K562 (cell line): ENCODE measurements at regions not wholly inside any gene's neighbourhood (a gene's known extent, or its start where the extent isn't known, plus 50 kb on each side); places are given as distances from the start of the nearest gene placed in this dataset.

Source experiments
- ATF1 ChIP-seq, 2 experiments: fragments of 450-650 bp in 1 of 2; IDR thresholded peaks; 2 replicates each; pipeline ENCODE4 v1.6.1; 2016; ENCODE audit warnings: missing compliant biosample characterization in 1 of 2, missing genetic modification characterization in 1 of 2
- NBN ChIP-seq: fragments of 450-650 bp; IDR thresholded peaks from 2 replicates; pipeline ENCODE4 v1.6.1; 2016; ENCODE audit warnings: low read depth, mild to moderate bottlenecking
- NCOA4 ChIP-seq: fragments of 450-650 bp; IDR thresholded peaks from 2 replicates; pipeline ENCODE4 v1.6.1; 2018; ENCODE audit warnings: mild to moderate bottlenecking; ENCODE audit not compliant: partially characterized antibody
- NEUROD1 ChIP-seq: fragments of 150-350 bp; IDR thresholded peaks from 2 replicates; pipeline ENCODE4 v1.6.1; 2014; ENCODE audit warnings: borderline replicate concordance, low read length, low read depth; ENCODE audit not compliant: partially characterized antibody
- NFIX ChIP-seq: fragments of 250-450 bp; sonication (Bioruptor Pico); IDR thresholded peaks from 2 replicates; pipeline ENCODE4 v1.4.0; 2020; ENCODE audit warnings: low read depth, mild to moderate bottlenecking, moderate library complexity
- NR4A1 ChIP-seq, 2 experiments: fragments of 250-450 bp in 1 of 2; fragments of 450-650 bp in 1 of 2; sonication (Bioruptor Pico) in 1 of 2; IDR thresholded peaks; 2 replicates each; pipeline versions ENCODE4 v1.4.0 to v1.6.1; 2016 to 2020; ENCODE audit warnings: mild to moderate bottlenecking in 2 of 2, missing compliant biosample characterization in 1 of 2, missing genetic modification characterization in 1 of 2, moderate library complexity in 1 of 2
- POLR2AphosphoS2 ChIP-seq: IDR thresholded peaks from 2 replicates; pipeline ENCODE4 v1.6.1; 2012; ENCODE audit warnings: low read length, improper control_type of control experiment
- RUNX1 ChIP-seq: sonication (generic); IDR thresholded peaks from 2 replicates; pipeline ENCODE4 v1.6.1; 2016; ENCODE audit warnings: antibody characterized with exemption, low read depth
- SIN3A ChIP-seq, 2 experiments: fragments of 150-350 bp in 1 of 2; IDR thresholded peaks; 2 replicates each; pipeline ENCODE4 v1.6.1; 2011 to 2016; ENCODE audit warnings: borderline replicate concordance in 2 of 2, low read depth in 2 of 2, low read length in 2 of 2, mild to moderate bottlenecking in 2 of 2, moderate library complexity in 2 of 2; ENCODE audit not compliant: control insufficient read depth in 1 of 2
- SREBF1 ChIP-seq: fragments of 150-350 bp; IDR thresholded peaks from 2 replicates; pipeline ENCODE4 v1.6.1; 2014; ENCODE audit warnings: antibody characterized with exemption, low read depth, low read length, borderline replicate concordance
- TBL1XR1 ChIP-seq, 2 experiments: IDR thresholded peaks; 2 replicates each; pipeline ENCODE4 v1.6.1; 2012; ENCODE audit warnings: improper control_type of control experiment in 2 of 2, low read length in 2 of 2, mild to moderate bottlenecking in 1 of 2
- TCFL5 ChIP-seq: fragments of 250-450 bp; sonication (Bioruptor Pico); conservative IDR thresholded peaks from 2 replicates; pipeline ENCODE4 v1.6.1; 2021; ENCODE audit warnings: mild to moderate bottlenecking, moderate library complexity, matching md5 sums
- ZC3H11A ChIP-seq: IDR thresholded peaks from 2 replicates; pipeline ENCODE4 v1.6.1; 2012; ENCODE audit warnings: low read depth, low read length, improper control_type of control experiment
- ZNF695 ChIP-seq: fragments of 450-650 bp; formaldehyde crosslinking; IDR thresholded peaks from 2 replicates; pipeline ENCODE4 v1.4.0; 2020; ENCODE audit warnings: mild to moderate bottlenecking, moderate library complexity
- ZNF785 ChIP-seq: fragments of 250-450 bp; sonication (Bioruptor Pico); IDR thresholded peaks from 2 replicates; pipeline ENCODE4 v1.4.0; 2020; ENCODE audit warnings: mild to moderate bottlenecking
- TF ChIP-seq, protein P1 (sequence below): fragments of 450-650 bp; IDR thresholded peaks from 2 replicates; pipeline ENCODE4 v1.7.1; 2018; ENCODE audit warnings: mild to moderate bottlenecking, low read depth; ENCODE audit not compliant: partially characterized antibody
- TF ChIP-seq, protein P2 (sequence below): IDR thresholded peaks from 2 replicates; pipeline ENCODE4 v1.6.1; 2014; ENCODE audit warnings: antibody characterized with exemption
- TF ChIP-seq, protein P3 (sequence below): fragments of 450-650 bp; IDR thresholded peaks from 2 replicates; pipeline ENCODE4 v1.6.1; 2017; ENCODE audit warnings: antibody characterized with exemption, mild to moderate bottlenecking

DNA sequence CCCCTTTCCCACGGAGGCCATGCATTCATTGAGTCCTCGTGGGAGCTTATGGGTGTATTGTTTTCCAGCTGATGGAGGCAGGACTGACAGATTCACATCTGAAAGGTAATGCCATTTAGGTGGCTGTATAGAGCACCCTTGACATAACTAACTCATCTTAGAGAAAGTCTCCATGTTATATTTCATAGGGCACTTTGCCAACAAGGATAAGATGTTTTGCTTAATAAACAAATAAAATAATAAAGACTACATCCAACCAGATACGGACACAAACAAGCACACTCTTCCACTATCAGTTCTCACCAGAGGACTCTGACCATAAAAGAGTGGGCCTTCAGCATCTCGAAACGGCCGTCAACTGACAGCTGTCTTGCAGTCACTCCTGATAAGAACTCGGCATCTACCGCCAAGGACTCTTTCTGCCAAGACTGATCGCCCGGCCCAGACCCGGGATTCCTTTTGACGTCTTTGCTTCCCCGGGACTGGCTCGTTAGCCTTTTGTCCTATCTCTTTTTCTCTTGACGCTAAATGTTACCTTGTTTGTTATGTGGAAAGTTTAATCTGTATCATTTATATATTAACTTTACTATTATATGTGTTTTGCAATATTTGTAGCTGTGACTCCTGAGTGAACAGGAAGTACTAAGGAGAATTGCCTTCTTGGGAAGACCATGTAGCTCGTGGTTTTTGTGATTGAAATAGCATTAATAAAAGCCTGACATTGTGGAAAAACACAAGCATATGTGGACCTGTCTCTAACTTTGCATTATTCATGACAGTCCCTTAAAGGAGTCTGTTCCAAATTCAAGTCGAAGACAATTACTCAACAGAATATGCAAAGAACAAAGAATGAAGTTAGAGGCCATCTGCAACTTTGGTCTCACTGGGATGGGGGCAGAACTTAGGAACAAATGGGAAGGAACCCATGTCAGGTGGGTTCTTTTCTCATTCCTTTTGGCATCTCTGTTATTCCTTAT lies 195.1 kb downstream of the LPIN1 start (continued):
- TF ChIP-seq, protein P1, sequence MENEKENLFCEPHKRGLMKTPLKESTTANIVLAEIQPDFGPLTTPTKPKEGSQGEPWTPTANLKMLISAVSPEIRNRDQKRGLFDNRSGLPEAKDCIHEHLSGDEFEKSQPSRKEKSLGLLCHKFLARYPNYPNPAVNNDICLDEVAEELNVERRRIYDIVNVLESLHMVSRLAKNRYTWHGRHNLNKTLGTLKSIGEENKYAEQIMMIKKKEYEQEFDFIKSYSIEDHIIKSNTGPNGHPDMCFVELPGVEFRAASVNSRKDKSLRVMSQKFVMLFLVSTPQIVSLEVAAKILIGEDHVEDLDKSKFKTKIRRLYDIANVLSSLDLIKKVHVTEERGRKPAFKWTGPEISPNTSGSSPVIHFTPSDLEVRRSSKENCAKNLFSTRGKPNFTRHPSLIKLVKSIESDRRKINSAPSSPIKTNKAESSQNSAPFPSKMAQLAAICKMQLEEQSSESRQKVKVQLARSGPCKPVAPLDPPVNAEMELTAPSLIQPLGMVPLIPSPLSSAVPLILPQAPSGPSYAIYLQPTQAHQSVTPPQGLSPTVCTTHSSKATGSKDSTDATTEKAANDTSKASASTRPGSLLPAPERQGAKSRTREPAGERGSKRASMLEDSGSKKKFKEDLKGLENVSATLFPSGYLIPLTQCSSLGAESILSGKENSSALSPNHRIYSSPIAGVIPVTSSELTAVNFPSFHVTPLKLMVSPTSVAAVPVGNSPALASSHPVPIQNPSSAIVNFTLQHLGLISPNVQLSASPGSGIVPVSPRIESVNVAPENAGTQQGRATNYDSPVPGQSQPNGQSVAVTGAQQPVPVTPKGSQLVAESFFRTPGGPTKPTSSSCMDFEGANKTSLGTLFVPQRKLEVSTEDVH, result no peak
- TF ChIP-seq, protein P2, sequence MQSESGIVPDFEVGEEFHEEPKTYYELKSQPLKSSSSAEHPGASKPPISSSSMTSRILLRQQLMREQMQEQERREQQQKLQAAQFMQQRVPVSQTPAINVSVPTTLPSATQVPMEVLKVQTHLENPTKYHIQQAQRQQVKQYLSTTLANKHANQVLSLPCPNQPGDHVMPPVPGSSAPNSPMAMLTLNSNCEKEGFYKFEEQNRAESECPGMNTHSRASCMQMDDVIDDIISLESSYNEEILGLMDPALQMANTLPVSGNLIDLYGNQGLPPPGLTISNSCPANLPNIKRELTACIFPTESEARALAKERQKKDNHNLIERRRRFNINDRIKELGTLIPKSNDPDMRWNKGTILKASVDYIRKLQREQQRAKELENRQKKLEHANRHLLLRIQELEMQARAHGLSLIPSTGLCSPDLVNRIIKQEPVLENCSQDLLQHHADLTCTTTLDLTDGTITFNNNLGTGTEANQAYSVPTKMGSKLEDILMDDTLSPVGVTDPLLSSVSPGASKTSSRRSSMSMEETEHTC, result peak; percentile 52; the same call in 1 of the 2 replicates
- TF ChIP-seq ZNF785 (CRISPR knock-in tag) (no peak), TBL1XR1 (IDR thresholded peaks at IDR 0.05; ENCODE audit: low read length in 2 of 2) (peak; percentile 86 to 91; a peak in 3 of 4 replicates), RUNX1 (0 out of 2 replicates have a peak, but pooled peaks have one; percentile 74), NBN (peak; percentile 84), SREBF1 (no peak), ATF1 (CRISPR knock-in tag; IDR thresholded peaks at IDR 0.05) (no peak), ATF1 (tag; IDR thresholded peaks at IDR 0.05) (peak; percentile 80), TCFL5 (CRISPR knock-in tag) (no peak; the same call in 1 of the 2 replicates), SIN3A (IDR thresholded peaks at IDR 0.05; ENCODE audit: borderline replicate concordance in 2 of 2, control insufficient read depth in 1 of 2, low read depth in 2 of 2, low read length in 2 of 2) (0 out of 4 replicates have a peak, but pooled peaks of 1 of the 2 experiments have one; percentile 45), NCOA4 (peak; percentile 16), NEUROD1 (peak; percentile 89), NFIX (CRISPR knock-in tag) (no peak), NR4A1 (CRISPR knock-in tag; IDR thresholded peaks at IDR 0.05) (peak; percentile 81; the same call in 1 of the 2 replicates), NR4A1 (tag; IDR thresholded peaks at IDR 0.05) (peak; percentile 46; the same call in 1 of the 2 replicates), ZNF695 (CRISPR knock-in tag) (no peak), POLR2AphosphoS2 (no peak), ZC3H11A (no peak)
- TF ChIP-seq, protein P3, sequence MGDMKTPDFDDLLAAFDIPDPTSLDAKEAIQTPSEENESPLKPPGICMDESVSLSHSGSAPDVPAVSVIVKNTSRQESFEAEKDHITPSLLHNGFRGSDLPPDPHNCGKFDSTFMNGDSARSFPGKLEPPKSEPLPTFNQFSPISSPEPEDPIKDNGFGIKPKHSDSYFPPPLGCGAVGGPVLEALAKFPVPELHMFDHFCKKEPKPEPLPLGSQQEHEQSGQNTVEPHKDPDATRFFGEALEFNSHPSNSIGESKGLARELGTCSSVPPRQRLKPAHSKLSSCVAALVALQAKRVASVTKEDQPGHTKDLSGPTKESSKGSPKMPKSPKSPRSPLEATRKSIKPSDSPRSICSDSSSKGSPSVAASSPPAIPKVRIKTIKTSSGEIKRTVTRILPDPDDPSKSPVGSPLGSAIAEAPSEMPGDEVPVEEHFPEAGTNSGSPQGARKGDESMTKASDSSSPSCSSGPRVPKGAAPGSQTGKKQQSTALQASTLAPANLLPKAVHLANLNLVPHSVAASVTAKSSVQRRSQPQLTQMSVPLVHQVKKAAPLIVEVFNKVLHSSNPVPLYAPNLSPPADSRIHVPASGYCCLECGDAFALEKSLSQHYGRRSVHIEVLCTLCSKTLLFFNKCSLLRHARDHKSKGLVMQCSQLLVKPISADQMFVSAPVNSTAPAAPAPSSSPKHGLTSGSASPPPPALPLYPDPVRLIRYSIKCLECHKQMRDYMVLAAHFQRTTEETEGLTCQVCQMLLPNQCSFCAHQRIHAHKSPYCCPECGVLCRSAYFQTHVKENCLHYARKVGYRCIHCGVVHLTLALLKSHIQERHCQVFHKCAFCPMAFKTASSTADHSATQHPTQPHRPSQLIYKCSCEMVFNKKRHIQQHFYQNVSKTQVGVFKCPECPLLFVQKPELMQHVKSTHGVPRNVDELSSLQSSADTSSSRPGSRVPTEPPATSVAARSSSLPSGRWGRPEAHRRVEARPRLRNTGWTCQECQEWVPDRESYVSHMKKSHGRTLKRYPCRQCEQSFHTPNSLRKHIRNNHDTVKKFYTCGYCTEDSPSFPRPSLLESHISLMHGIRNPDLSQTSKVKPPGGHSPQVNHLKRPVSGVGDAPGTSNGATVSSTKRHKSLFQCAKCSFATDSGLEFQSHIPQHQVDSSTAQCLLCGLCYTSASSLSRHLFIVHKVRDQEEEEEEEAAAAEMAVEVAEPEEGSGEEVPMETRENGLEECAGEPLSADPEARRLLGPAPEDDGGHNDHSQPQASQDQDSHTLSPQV, result peak; percentile 58
